HFF-Myc (cell line): ENCODE measurements at regions not wholly inside any gene's neighbourhood (a gene's known extent, or its start where the extent isn't known, plus 50 kb on each side); places are given as distances from the start of the nearest gene placed in this dataset.

ENCODE experiments used
- DNase-seq: peaks from one replicate; pipeline ENCODE4 v3.0.0-alpha.2; 2011; ENCODE audit warnings: low read depth; ENCODE audit errors: extremely low read depth
- H3K4me3 ChIP-seq: replicated peaks from 2 replicates; pipeline ENCODE4 v1.5.1; 2011; ENCODE audit warnings: low read depth, mild to moderate bottlenecking, control low read depth, low read length
- CTCF ChIP-seq: IDR thresholded peaks from 2 replicates; pipeline ENCODE4 v1.5.1; 2012; ENCODE audit warnings: mild to moderate bottlenecking, low read depth, low read length, control low read depth; ENCODE audit errors: missing control alignments

DNA sequence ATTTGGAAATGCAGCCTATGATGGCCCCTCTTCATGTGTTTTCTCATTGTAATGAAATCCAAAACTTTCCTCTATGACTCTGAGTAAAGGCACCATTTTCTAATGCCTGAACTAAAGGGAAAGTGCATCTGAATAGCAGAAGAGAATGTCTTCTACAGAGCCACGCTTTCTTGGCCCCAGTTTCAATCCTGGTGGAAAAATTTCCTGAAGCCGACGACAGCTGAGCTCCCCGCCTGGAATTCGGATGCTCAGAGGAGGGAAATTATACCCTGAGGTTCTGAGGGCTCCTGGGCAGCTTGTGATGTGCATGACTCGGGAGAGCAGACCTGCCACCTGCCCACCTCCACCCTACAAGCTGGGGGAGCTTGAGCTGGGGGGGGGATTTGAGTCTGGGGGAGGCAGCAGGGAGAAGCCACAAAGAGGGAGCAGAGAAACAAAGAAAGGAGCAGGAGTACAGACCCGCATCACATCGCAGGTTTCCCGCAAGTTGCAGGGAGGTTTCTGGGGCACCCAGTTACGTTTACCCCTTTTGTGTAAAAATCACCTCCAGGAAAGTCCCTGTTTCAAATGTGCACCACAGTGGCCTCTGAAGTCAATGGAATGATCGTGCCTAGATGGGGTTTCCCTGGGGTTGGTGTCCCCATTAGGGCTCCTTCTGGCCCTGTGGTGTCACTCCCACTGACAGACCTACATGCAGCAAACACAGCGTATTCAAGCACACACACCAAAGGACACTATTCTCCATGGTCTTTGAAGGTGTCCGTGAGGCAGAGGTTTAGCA is 145.6 kb upstream of the RBPJ start:
- no peak for DNase-seq
- H3K4me3 ChIP-seq: no peak overlapping the region
- TF ChIP-seq CTCF: no peak

- DNase-seq: no peak
- no peak for TF ChIP-seq CTCF
- H3K4me3 ChIP-seq: no peak overlapping the region
Observed at GRCh38 chr4:26175905-26176470, 144.8 kb upstream of the RBPJ start.

DNA sequence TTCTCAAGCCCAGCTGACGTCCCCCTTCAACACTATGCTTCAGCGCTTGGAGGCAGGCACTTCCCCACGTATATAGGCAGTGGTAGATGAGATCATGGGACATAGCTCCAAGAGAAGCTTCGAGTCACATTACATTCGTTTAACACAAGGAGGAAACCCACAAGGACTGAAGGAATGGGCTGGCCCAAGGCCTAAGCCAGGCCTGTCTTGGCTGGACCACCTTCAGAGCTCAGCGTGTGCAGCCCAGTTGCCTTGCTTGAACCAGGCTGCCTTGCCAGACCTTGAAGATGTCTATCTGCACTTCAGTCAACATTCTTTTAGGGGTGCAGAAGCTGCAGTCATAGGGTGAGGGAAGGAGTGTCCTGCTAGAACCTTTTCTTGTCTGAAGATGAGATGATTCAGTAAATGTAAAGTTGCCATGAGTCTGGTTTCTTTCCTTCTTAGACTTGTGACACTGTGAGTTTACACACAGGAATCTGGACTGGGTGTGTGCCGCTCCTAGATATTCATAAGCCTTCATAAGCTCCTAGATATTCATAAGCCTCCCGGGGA is 144.1 kb upstream of the RBPJ start:
- no peak for DNase-seq
- no peak for TF ChIP-seq CTCF
- H3K4me3 ChIP-seq: no peak overlapping the region

GRCh38 chr4:26178854-26179253 is 142.0 kb upstream of the RBPJ start:
- no peak for TF ChIP-seq CTCF
- DNase-seq: no peak
- H3K4me3 ChIP-seq: no peak overlapping the region

DNA sequence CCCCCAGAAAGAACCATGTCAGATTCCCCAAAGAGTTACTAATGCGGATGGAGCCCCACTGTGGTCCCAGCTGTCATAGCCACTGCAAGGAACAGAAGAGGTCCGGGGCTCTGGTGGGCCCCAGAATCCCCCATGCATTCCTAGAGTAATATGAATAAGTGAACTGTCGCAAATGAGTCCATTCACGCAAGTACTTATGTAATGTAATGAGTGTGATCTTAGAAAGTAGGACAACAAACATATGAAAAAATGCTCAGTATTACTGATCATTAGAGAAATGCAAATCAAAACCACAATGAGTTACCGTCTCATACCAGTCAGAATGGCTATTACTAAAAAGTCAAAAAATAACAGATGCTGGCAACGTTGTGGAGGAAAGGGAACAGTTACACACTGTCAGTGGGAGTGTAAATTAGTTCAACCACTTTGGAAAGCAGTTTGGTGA is 141.5 kb upstream of the RBPJ start:
- TF ChIP-seq CTCF: no peak
- DNase-seq: no peak

DNA sequence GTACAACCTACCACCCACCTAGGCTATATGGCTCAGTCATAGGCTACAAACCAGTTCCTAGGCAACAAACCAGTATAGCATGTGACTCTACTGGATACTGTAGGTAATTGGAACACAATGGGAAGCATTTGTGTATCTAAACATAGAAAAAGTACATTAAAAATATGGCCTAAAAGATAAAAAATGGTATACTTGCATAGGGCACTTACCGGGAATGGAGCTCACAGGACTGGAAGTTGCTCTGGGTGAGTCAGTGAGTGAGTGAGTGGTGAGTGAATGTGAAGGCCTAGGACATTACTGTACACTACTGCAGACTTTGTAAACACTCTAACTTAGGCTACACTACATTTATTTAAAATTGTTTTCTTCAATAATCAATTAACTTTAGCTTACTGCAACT is 139.2 kb upstream of the RBPJ start:
- no peak for DNase-seq
- TF ChIP-seq CTCF: no peak
- H3K4me3 ChIP-seq: no peak overlapping the region

More for the DNA sequence above, 141.5 kb upstream of the RBPJ start:
- no peak overlapping the region for H3K4me3 ChIP-seq

- no peak for TF ChIP-seq CTCF
- no peak overlapping the region for H3K4me3 ChIP-seq
- DNase-seq: no peak
Observed at GRCh38 chr4:26183017-26183416, 137.8 kb upstream of the RBPJ start.
